ENCODE measurements at regions not wholly inside any gene's neighbourhood (a gene's known extent, or its start where the extent isn't known, plus 50 kb on each side); places are given as distances from the start of the nearest gene placed in this dataset.

DNA sequence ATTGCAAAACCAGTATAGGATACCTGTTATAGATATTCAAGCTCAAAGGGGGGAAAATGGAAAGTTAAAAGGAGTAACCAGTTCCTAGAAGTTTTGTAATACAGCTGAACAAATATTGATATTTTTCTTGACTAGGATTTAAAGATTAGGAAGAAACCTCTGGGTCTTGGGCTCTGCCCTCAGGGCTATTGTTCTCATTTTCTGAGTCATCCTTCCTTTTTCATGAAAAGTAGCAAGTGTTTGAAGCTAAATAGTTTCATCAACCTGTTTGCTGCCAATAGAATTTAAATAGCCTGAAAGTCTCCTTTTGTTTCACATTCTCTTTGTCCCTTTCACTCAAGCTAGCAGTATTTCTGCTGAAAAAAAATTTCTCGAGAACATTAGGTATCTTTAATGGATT, 1061.1 kb upstream of the GHITM start:
- TF ChIP-seq EP300 (IDR thresholded peaks at IDR 0.05): no peak
- TF ChIP-seq, protein P1, sequence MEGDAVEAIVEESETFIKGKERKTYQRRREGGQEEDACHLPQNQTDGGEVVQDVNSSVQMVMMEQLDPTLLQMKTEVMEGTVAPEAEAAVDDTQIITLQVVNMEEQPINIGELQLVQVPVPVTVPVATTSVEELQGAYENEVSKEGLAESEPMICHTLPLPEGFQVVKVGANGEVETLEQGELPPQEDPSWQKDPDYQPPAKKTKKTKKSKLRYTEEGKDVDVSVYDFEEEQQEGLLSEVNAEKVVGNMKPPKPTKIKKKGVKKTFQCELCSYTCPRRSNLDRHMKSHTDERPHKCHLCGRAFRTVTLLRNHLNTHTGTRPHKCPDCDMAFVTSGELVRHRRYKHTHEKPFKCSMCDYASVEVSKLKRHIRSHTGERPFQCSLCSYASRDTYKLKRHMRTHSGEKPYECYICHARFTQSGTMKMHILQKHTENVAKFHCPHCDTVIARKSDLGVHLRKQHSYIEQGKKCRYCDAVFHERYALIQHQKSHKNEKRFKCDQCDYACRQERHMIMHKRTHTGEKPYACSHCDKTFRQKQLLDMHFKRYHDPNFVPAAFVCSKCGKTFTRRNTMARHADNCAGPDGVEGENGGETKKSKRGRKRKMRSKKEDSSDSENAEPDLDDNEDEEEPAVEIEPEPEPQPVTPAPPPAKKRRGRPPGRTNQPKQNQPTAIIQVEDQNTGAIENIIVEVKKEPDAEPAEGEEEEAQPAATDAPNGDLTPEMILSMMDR (IDR thresholded peaks at IDR 0.05): no peak
- no peak for TF ChIP-seq POLR2A (IDR thresholded peaks at IDR 0.05)
